ENCODE measurements at regions not wholly inside any gene's neighbourhood (a gene's known extent, or its start where the extent isn't known, plus 50 kb on each side); places are given as distances from the start of the nearest gene placed in this dataset.

DNA sequence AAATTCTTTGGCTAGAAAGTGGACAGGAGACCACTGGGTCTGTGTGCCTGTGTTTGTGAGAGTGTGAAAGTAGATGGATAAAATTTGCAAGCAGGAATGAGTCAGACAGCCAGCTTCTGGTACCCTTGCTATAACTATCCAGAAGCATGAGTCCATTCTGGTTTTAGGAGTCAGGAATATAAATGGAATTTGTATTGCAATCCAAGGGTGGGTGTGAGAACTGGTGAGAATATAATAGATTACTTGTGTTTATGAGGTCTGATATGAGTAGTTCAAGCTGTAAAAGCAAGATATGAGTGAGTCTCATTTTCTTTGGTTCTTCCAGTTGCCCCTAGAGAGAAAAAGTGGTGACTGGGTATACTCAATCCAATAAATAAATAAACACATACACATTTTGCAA is 212.7 kb upstream of the TAPT1 start:
- no peak for DNase-seq (ENCODE audit: low spot score)
- TF ChIP-seq, protein P1, sequence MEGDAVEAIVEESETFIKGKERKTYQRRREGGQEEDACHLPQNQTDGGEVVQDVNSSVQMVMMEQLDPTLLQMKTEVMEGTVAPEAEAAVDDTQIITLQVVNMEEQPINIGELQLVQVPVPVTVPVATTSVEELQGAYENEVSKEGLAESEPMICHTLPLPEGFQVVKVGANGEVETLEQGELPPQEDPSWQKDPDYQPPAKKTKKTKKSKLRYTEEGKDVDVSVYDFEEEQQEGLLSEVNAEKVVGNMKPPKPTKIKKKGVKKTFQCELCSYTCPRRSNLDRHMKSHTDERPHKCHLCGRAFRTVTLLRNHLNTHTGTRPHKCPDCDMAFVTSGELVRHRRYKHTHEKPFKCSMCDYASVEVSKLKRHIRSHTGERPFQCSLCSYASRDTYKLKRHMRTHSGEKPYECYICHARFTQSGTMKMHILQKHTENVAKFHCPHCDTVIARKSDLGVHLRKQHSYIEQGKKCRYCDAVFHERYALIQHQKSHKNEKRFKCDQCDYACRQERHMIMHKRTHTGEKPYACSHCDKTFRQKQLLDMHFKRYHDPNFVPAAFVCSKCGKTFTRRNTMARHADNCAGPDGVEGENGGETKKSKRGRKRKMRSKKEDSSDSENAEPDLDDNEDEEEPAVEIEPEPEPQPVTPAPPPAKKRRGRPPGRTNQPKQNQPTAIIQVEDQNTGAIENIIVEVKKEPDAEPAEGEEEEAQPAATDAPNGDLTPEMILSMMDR (IDR thresholded peaks at IDR 0.05), result no peak
- no peak overlapping the region for H3K4me3 ChIP-seq
- no peak overlapping the region for H3K27ac ChIP-seq

DNA sequence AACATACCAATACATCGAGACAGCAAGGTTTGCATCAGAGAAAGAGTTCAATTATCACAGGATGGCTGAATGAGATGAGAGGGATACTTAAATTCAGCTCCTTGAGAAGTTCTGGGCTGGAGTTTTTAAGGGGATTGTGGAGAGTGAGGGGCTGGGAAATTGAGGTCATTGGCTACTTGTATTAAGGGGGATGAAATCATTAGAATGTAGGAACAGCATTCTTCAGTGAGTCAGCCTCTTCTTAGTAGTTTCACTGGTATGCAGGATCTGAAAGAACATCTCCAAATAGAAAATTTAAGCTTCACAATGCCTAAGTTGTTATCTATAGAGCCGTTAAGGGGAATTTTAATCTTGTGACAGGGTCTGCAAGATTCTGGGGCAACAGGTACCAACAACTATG is 211.6 kb upstream of the TAPT1 start:
- Histone ChIP-seq H3K27ac (no peak overlapping the region), H3K4me3 (no peak overlapping the region)
- TF ChIP-seq, protein P1 (IDR thresholded peaks at IDR 0.05), result no peak
- DNase-seq (ENCODE audit: low spot score), result no peak

DNA sequence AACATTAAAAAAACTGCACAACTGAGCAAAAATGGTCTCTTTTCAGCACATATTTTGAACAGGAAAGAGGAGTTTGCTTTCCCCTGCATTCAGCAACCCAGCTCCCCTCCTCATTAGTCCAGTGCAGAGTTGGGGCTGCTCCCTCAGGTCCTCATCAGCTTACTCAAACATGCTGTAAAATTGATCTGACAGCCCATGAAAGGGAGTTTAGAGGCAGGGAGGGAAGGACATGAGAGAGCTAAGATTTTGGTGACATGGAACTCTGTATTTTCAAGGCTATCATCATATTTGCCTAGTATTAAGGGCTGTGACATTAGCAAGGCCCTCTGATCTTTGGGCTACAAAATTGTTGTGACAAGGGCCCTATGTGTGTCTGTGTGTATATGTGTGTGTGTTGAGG is 205.6 kb upstream of the TAPT1 start:
- Histone ChIP-seq H3K4me3 (no peak overlapping the region), H3K27ac (no peak overlapping the region)
- TF ChIP-seq, protein P1 (IDR thresholded peaks at IDR 0.05), result no peak
- DNase-seq (ENCODE audit: low spot score), result no peak

DNA sequence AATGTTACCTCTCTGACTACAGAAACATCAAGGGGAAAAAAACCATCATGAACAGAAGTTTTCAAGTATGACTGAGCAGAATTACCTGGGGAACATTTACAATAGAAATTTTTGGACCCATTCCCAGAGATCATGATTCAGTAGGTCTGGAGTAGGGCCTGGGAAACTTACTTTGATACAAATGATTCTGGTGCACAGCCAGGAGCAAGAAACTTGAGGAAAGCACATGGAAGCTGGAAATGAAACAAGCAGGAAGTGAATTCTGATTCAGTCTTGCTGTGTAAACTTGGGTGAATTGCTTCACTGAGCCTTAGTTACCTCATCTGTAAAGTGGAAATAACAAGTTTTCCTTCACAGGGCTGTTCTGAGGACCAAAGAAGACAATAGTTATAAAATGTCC is 192.5 kb upstream of the TAPT1 start:
- no peak for DNase-seq (ENCODE audit: low spot score)
- Histone ChIP-seq H3K4me3 (no peak overlapping the region), H3K27ac (no peak overlapping the region)
- TF ChIP-seq, protein P1 (IDR thresholded peaks at IDR 0.05), result no peak

DNA sequence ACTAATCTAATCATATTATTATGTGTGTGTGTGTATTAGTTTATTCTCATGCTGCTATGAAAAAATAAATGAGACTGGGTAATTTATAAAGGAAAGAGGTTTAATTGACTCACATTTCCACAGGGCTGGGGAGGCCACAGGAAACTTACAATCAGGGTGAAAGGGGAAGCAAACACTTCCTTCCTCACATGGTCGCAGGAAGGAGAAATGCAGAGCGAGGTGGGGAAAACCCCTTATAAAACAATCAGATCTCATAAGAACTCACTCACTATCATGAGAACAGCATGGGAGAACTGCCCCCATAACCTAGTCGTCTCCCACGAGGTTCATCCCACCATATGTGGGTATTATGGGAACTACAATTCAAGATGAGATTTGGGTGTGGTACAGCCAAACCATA is 190.9 kb upstream of the TAPT1 start:
- TF ChIP-seq, protein P1 (IDR thresholded peaks at IDR 0.05), result no peak
- no peak for DNase-seq (ENCODE audit: low spot score)

DNA sequence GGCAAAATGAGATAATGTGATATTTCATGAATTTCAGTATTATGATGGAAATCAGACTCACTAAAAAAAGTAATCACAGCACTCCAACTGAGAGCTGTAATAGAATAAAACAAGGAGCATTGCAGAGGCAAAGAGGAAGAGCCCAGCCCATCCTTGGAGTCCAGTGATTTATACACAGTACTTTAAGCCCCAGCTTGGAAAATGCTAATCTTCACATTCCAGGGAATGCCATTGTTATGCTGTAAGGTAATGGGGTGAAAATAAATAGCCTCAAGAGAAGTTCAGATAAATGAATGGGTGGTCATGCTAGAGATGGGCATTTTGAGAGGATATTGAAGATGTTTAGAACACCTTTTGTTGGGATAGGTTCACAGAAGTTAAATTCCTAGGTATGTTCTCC is 190.3 kb upstream of the TAPT1 start:
- Histone ChIP-seq H3K4me3 (no peak overlapping the region), H3K27ac (no peak overlapping the region)
- DNase-seq (ENCODE audit: low spot score), result no peak
- TF ChIP-seq, protein P1 (IDR thresholded peaks at IDR 0.05), result no peak

More for the DNA sequence above, 190.9 kb upstream of the TAPT1 start:
- no peak overlapping the region for H3K27ac ChIP-seq
- no peak overlapping the region for H3K4me3 ChIP-seq

DNA sequence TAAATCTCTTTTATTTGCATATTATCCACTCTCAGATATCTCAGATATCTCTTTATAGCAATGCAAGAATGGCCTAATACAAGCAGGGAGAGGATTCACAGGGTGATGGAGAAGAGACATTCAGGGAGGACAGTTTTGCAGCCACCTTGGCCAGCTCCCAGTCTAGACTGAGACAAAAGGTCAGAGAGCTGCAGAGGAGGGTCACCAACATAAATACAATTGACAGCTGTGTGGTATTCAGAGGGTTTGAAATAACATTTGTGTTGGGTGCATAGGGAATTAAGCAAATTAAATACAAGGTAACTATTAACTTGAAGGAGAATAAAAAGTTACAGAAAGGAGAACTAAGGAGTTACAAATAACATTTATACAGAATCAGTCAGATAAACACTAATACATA is 189.5 kb upstream of the TAPT1 start:
- no peak for DNase-seq (ENCODE audit: low spot score)
- H3K4me3 ChIP-seq, result no peak overlapping the region
- no peak overlapping the region for H3K27ac ChIP-seq
- TF ChIP-seq, protein P1 (IDR thresholded peaks at IDR 0.05), result no peak
